SKM-1 (cell line): ENCODE measurements at regions not wholly inside any gene's neighbourhood (a gene's known extent, or its start where the extent isn't known, plus 50 kb on each side); places are given as distances from the start of the nearest gene placed in this dataset.

Source experiments
- DNase-seq: peaks from one replicate; lab custom pipeline; 2025; ENCODE audit not compliant: unreplicated experiment; lab: John Stamatoyannopoulos, UW

GRCh38 chr2:2812117-2812516 is 481.0 kb upstream of the MYT1L start:
- no peak for DNase-seq

GRCh38 chr2:2810504-2810903 is 479.4 kb upstream of the MYT1L start:
- no peak for DNase-seq

- DNase-seq: no peak
Measured at GRCh38 chr2:2809771-2810170, 478.7 kb upstream of the MYT1L start.

GRCh38 chr2:2808551-2809058 is 477.5 kb upstream of the MYT1L start:
- no peak for DNase-seq

GRCh38 chr2:2806711-2807110 is 475.6 kb upstream of the MYT1L start:
- no peak for DNase-seq

GRCh38 chr2:2805263-2805662 is 474.2 kb upstream of the MYT1L start:
- no peak for DNase-seq

- DNase-seq: no peak
Measured at GRCh38 chr2:2804528-2804927, 473.5 kb upstream of the MYT1L start.

- no peak for DNase-seq
Measured at GRCh38 chr2:2801458-2801857, 470.4 kb upstream of the MYT1L start.

GRCh38 chr2:2800697-2801096 is 469.6 kb upstream of the MYT1L start:
- no peak for DNase-seq

GRCh38 chr2:2800001-2800400 is 468.9 kb upstream of the MYT1L start:
- DNase-seq: no peak

- DNase-seq: no peak
Measured at GRCh38 chr2:2799151-2799697, 468.1 kb upstream of the MYT1L start.

- DNase-seq: no peak
Measured at GRCh38 chr2:2798337-2798736, 467.3 kb upstream of the MYT1L start.

- DNase-seq: no peak
Measured at GRCh38 chr2:2797797-2798196, 466.7 kb upstream of the MYT1L start.

- no peak for DNase-seq
Measured at GRCh38 chr2:2796207-2796606, 465.1 kb upstream of the MYT1L start.

- no peak for DNase-seq
Measured at GRCh38 chr2:2795438-2796091, 464.5 kb upstream of the MYT1L start.

GRCh38 chr2:2793925-2794560 is 463.0 kb upstream of the MYT1L start:
- DNase-seq: no peak

- no peak for DNase-seq
Measured at GRCh38 chr2:2793514-2793913, 462.4 kb upstream of the MYT1L start.

- DNase-seq: no peak
Measured at GRCh38 chr2:2791606-2792005, 460.5 kb upstream of the MYT1L start.

- DNase-seq: no peak
Measured at GRCh38 chr2:2791031-2791430, 460.0 kb upstream of the MYT1L start.

GRCh38 chr2:2788076-2788475 is 457.0 kb upstream of the MYT1L start:
- DNase-seq: no peak

GRCh38 chr2:2787301-2787907 is 456.3 kb upstream of the MYT1L start:
- no peak for DNase-seq

- no peak for DNase-seq
Measured at GRCh38 chr2:2782007-2782406, 450.9 kb upstream of the MYT1L start.
